ENCODE measurements at regions not wholly inside any gene's neighbourhood (a gene's known extent, or its start where the extent isn't known, plus 50 kb on each side); places are given as distances from the start of the nearest gene placed in this dataset.

- DNase-seq, result no peak
Measured at GRCh38 chr4:100083289-100083688, 107.0 kb downstream of the DDIT4L start.

GRCh38 chr4:100082852-100083251 is 107.4 kb downstream of the DDIT4L start:
- DNase-seq, result no peak

- DNase-seq, result no peak
Measured at GRCh38 chr4:100081491-100081890, 108.8 kb downstream of the DDIT4L start.

GRCh38 chr4:100079264-100079663 is 111.0 kb downstream of the DDIT4L start:
- no peak for DNase-seq

- no peak for DNase-seq
Measured at GRCh38 chr4:100076753-100077152, 113.5 kb downstream of the DDIT4L start.

GRCh38 chr4:100075486-100076270 is 114.6 kb downstream of the DDIT4L start:
- DNase-seq, result no peak

- no peak for DNase-seq
Measured at GRCh38 chr4:100075056-100075455, 115.2 kb downstream of the DDIT4L start.

GRCh38 chr4:100071506-100071905 is 118.8 kb downstream of the DDIT4L start:
- DNase-seq, result no peak

- DNase-seq, result no peak
Measured at GRCh38 chr4:100070868-100071267, 119.4 kb downstream of the DDIT4L start.

- no peak for DNase-seq
Measured at GRCh38 chr4:100069207-100069606, 119.1 kb upstream of the H2AZ1 start.

- no peak for DNase-seq
Measured at GRCh38 chr4:100067255-100067654, 117.2 kb upstream of the H2AZ1 start.

- DNase-seq, result no peak
Measured at GRCh38 chr4:100063355-100063754, 113.3 kb upstream of the H2AZ1 start.

- DNase-seq, result no peak
Measured at GRCh38 chr4:100062921-100063320, 112.8 kb upstream of the H2AZ1 start.

GRCh38 chr4:100061835-100062234 is 111.8 kb upstream of the H2AZ1 start:
- no peak for DNase-seq

- DNase-seq, result no peak
Measured at GRCh38 chr4:100060765-100061416, 110.8 kb upstream of the H2AZ1 start.

GRCh38 chr4:100059467-100059866 is 109.4 kb upstream of the H2AZ1 start:
- DNase-seq, result no peak

GRCh38 chr4:100056701-100057100 is 106.6 kb upstream of the H2AZ1 start:
- no peak for DNase-seq

- DNase-seq, result no peak
Measured at GRCh38 chr4:100054071-100054470, 104.0 kb upstream of the H2AZ1 start.

GRCh38 chr4:100049872-100050271 is 99.8 kb upstream of the H2AZ1 start:
- DNase-seq, result no peak

- DNase-seq, result no peak
Measured at GRCh38 chr4:100042711-100043110, 92.6 kb upstream of the H2AZ1 start.

GRCh38 chr4:100042235-100042634 is 92.2 kb upstream of the H2AZ1 start:
- DNase-seq, result no peak

GRCh38 chr4:100041646-100042045 is 91.6 kb upstream of the H2AZ1 start:
- DNase-seq, result no peak

GRCh38 chr4:100034023-100034664 is 84.1 kb upstream of the H2AZ1 start:
- DNase-seq, result no peak

GRCh38 chr4:100026066-100026465 is 76.0 kb upstream of the H2AZ1 start:
- DNase-seq, result no peak

Data from T1000 (cell line).